Neutrophil (primary cell): ENCODE measurements at regions not wholly inside any gene's neighbourhood (a gene's known extent, or its start where the extent isn't known, plus 50 kb on each side); places are given as distances from the start of the nearest gene placed in this dataset.

Experiments
- H3K27ac ChIP-seq: fragments of 200-600 bp; sonication (generic); 2 replicates; pipeline ENCODE4 v1.5.1; 2016; ENCODE audit warnings: mild to moderate bottlenecking, moderate library complexity
- H3K27me3 ChIP-seq: fragments of 200-600 bp; sonication (generic); 2 replicates; pipeline ENCODE4 v1.6.0; 2016; ENCODE audit warnings: mild to moderate bottlenecking
- H3K36me3 ChIP-seq: fragments of 200-600 bp; sonication (generic); 2 replicates; pipeline ENCODE4 v1.5.1; 2017
- H3K4me1 ChIP-seq, 2 experiments: fragments of 200-600 bp in 1 of 2; sonication (generic) in 1 of 2; 1 replicate in 1 of 2; 2 replicates in 1 of 2; pipeline versions ENCODE4 v1.5.1 to v1.6.1; 2013 to 2016; ENCODE audit warnings: low read depth in 1 of 2, low read length in 1 of 2, mild to moderate bottlenecking in 1 of 2, moderate library complexity in 1 of 2; ENCODE audit not compliant: control insufficient read depth in 1 of 2, insufficient read depth in 1 of 2
- H3K4me3 ChIP-seq, 2 experiments: fragments of 200-600 bp in 1 of 2; sonication (generic) in 1 of 2; 1 replicate in 1 of 2; 2 replicates in 1 of 2; pipeline ENCODE4 v1.5.1; 2013 to 2016; ENCODE audit warnings: low read depth in 1 of 2, low read length in 1 of 2, mild to moderate bottlenecking in 1 of 2, moderate library complexity in 1 of 2
- H3K9me3 ChIP-seq: fragments of 200-600 bp; sonication (generic); 2 replicates; pipeline ENCODE4 v1.5.1; 2016
- CTCF ChIP-seq: fragments of 200-600 bp; sonication (generic); IDR thresholded peaks from 2 replicates; pipeline ENCODE4 v1.5.1; 2016; ENCODE audit warnings: antibody characterized with exemption

- Histone ChIP-seq H3K4me1 (no peaks in the 10 kb centered on the region), H3K4me3 (no peak overlapping the region), H3K9me3 (no peaks in the 10 kb centered on the region), H3K27ac (no peak overlapping the region), H3K36me3 (no peaks in the 10 kb centered on the region), H3K27me3 (peaks cover 11% of the 10 kb centered on the region)
- TF ChIP-seq CTCF: no peak
These were observed 196.6 kb upstream of the SDK2 start for GRCh38 chr17:73840829-73841228.

GRCh38 chr17:73841431-73842060, 197.3 kb upstream of the SDK2 start:
- Histone ChIP-seq H3K27me3 (peaks cover 4% of the 10 kb centered on the region), H3K4me1 (no peaks in the 10 kb centered on the region), H3K9me3 (no peaks in the 10 kb centered on the region), H3K27ac (no peak overlapping the region), H3K36me3 (no peaks in the 10 kb centered on the region), H3K4me3 (no peak overlapping the region)
- no peak for TF ChIP-seq CTCF

- no peak for TF ChIP-seq CTCF
- H3K36me3 ChIP-seq: no peaks in the 10 kb centered on the region
- no peak overlapping the region for H3K27ac ChIP-seq
- no peak overlapping the region for H3K4me3 ChIP-seq
- H3K4me1 ChIP-seq: no peaks in the 10 kb centered on the region
- H3K27me3 ChIP-seq: no peaks in the 10 kb centered on the region
- no peaks in the 10 kb centered on the region for H3K9me3 ChIP-seq
These were observed 203.7 kb upstream of the SDK2 start for GRCh38 chr17:73847952-73848351.

- no peaks in the 10 kb centered on the region for H3K4me1 ChIP-seq
- H3K27ac ChIP-seq: no peak overlapping the region
- no peak for TF ChIP-seq CTCF
- no peaks in the 10 kb centered on the region for H3K27me3 ChIP-seq
- no peak overlapping the region for H3K4me3 ChIP-seq
- H3K9me3 ChIP-seq: no peaks in the 10 kb centered on the region
- no peaks in the 10 kb centered on the region for H3K36me3 ChIP-seq
These were observed 206.2 kb upstream of the SDK2 start for GRCh38 chr17:73850426-73850825.

GRCh38 chr17:73851091-73851490, 206.8 kb upstream of the SDK2 start:
- H3K36me3 ChIP-seq: no peaks in the 10 kb centered on the region
- no peak overlapping the region for H3K4me3 ChIP-seq
- H3K27ac ChIP-seq: no peak overlapping the region
- H3K27me3 ChIP-seq: no peaks in the 10 kb centered on the region
- H3K4me1 ChIP-seq: no peaks in the 10 kb centered on the region
- no peaks in the 10 kb centered on the region for H3K9me3 ChIP-seq
- TF ChIP-seq CTCF: no peak

GRCh38 chr17:73851921-73852320, 207.7 kb upstream of the SDK2 start:
- Histone ChIP-seq H3K27ac (no peak overlapping the region), H3K4me3 (no peak overlapping the region), H3K4me1 (no peaks in the 10 kb centered on the region), H3K36me3 (no peaks in the 10 kb centered on the region), H3K27me3 (no peaks in the 10 kb centered on the region), H3K9me3 (no peaks in the 10 kb centered on the region)
- no peak for TF ChIP-seq CTCF
